ENCODE measurements at regions not wholly inside any gene's neighbourhood (a gene's known extent, or its start where the extent isn't known, plus 50 kb on each side); places are given as distances from the start of the nearest gene placed in this dataset.

- TF ChIP-seq ZBTB33 (CRISPR knock-in tag; IDR thresholded peaks at IDR 0.05), result no peak
- no peak for TF ChIP-seq JUN (IDR thresholded peaks at IDR 0.05; ENCODE audit: borderline replicate concordance, low read depth, low read length)
- no peak for TF ChIP-seq JUN (CRISPR knock-in tag; IDR thresholded peaks at IDR 0.05; ENCODE audit: borderline replicate concordance)
- 0 out of 2 replicates have a peak, but pooled peaks have one; percentile 7 for TF ChIP-seq PHB2 (IDR thresholded peaks at IDR 0.05; ENCODE audit: low read depth)
- no peak for TF ChIP-seq ZZZ3 (IDR thresholded peaks at IDR 0.05)
- peak; percentile 52 for TF ChIP-seq ARHGAP35 (IDR thresholded peaks at IDR 0.05; ENCODE audit: partially characterized antibody)
- no peak for TF ChIP-seq RAD21 (CRISPR knock-in tag; conservative IDR thresholded peaks at IDR 0.05 in 1 of 2, IDR thresholded peaks at IDR 0.05 in 1 of 2)
- no peak for TF ChIP-seq TAF9B (IDR thresholded peaks at IDR 0.05; ENCODE audit: partially characterized antibody)
- TF ChIP-seq ZNF24 (IDR thresholded peaks at IDR 0.05), result no peak
- no peak for TF ChIP-seq MCM2 (IDR thresholded peaks at IDR 0.05; ENCODE audit: low read depth)
- TF ChIP-seq ILK (tag; IDR thresholded peaks at IDR 0.05; ENCODE audit: borderline replicate concordance, low read depth), result no peak
- TF ChIP-seq CHCHD3 (CRISPR knock-in tag; IDR thresholded peaks at IDR 0.05), result no peak
- TF ChIP-seq HNRNPL (IDR thresholded peaks at IDR 0.05; ENCODE audit: low read depth, low read length), result no peak
- TF ChIP-seq ATF1 (CRISPR knock-in tag; IDR thresholded peaks at IDR 0.05), result no peak
- TF ChIP-seq ATF1 (tag; IDR thresholded peaks at IDR 0.05), result no peak
- TF ChIP-seq RBM25 (IDR thresholded peaks at IDR 0.05; ENCODE audit: low read depth, low read length, severe bottlenecking), result no peak
- no peak for TF ChIP-seq MLX (CRISPR knock-in tag; conservative IDR thresholded peaks at IDR 0.05)
- TF ChIP-seq ETV5 (CRISPR knock-in tag; IDR thresholded peaks at IDR 0.05; ENCODE audit: low read depth), result no peak
- no peak for TF ChIP-seq SIX5 (IDR thresholded peaks at IDR 0.05; ENCODE audit: borderline replicate concordance in 1 of 2, insufficient read depth in 1 of 2, low read depth in 1 of 2, low read length in 2 of 2)
- TF ChIP-seq CSDE1 (IDR thresholded peaks at IDR 0.05), result no peak
- no peak for TF ChIP-seq LARP7 (IDR thresholded peaks at IDR 0.05)
- 0 out of 2 replicates have a peak, but pooled peaks have one; percentile 39 for TF ChIP-seq EHMT2 (IDR thresholded peaks at IDR 0.05)
- TF ChIP-seq KDM5B (IDR thresholded peaks at IDR 0.05; ENCODE audit: insufficient replicate concordance, low read depth, low read length), result no peak
- TF ChIP-seq, protein P1, sequence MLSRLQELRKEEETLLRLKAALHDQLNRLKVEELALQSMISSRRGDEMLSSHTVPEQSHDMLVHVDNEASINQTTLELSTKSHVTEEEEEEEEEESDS (CRISPR knock-in tag; IDR thresholded peaks at IDR 0.05), result no peak
- TF ChIP-seq FOXK2 (conservative IDR thresholded peaks at IDR 0.05 in 1 of 2, IDR thresholded peaks at IDR 0.05 in 1 of 2; ENCODE audit: low read depth in 2 of 2), result no peak
- TF ChIP-seq RBM17 (IDR thresholded peaks at IDR 0.05; ENCODE audit: borderline replicate concordance, low read depth, low read length), result no peak
- TF ChIP-seq ZBTB8A (IDR thresholded peaks at IDR 0.05; ENCODE audit: partially characterized antibody), result no peak
- TF ChIP-seq RBBP5 (IDR thresholded peaks at IDR 0.05; ENCODE audit: borderline replicate concordance, insufficient read depth, low read length, poor library complexity, severe bottlenecking), result no peak
Measured at GRCh38 chr7:131654249-131654558, 97.8 kb upstream of the PODXL start (continued).
